HG03571 (cell line): ENCODE measurements at regions not wholly inside any gene's neighbourhood (a gene's known extent, or its start where the extent isn't known, plus 50 kb on each side); places are given as distances from the start of the nearest gene placed in this dataset.

Source experiments
- ATAC-seq: cut with Tn5 transposase; IDR thresholded peaks from one replicate; pipeline ENCODE4 v1.9.1; 2021; ENCODE audit not compliant: unreplicated experiment

- no peak for ATAC-seq
Observed at GRCh38 chr1:234940841-234941240, 187.8 kb downstream of the TOMM20 start.

- no peak for ATAC-seq
Observed at GRCh38 chr1:234938924-234939323, 189.7 kb downstream of the TOMM20 start.

DNA sequence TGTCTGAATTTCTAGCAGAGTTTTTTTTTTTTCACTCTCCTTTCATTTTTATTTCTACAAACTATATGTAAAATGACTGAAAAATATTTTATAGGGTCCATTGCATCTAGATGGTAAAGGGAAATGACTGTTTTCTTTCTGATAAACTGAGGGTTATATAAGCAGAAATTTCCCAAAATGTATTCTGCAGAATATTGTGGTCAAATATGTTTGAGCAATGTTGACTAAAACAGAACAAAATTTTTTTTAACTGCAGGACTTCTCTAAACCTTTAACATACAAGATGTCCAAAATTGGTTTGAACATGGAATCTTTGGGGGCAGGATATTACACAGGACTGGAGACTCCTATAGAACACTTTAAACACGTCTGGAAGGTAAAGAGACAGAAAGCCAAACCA lies 190.5 kb downstream of the TOMM20 start:
- no peak for ATAC-seq

- ATAC-seq, result no peak
Observed at GRCh38 chr1:234936612-234937389, 191.8 kb downstream of the TOMM20 start.

DNA sequence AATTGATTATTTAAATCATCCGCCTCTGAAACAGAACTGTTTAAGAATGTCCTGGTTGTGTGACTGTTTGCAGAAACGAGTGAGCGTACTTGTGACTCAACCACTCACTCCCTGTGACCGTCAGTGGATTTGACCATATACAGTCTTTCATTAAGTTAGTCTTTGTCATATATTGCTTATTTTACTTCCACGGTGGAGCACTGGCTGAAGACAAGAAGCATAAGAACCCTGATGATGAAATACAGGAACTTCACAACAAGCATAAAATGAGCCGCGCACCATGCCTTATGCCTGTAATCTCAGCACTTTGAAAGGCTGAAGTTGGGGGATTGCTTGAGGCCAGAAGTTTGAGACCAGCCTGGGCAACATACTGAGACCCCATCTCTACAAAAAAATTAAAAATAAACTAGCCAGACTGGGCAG lies 194.0 kb downstream of the TOMM20 start:
- ATAC-seq, result no peak

GRCh38 chr1:234933475-234933874 lies 195.2 kb downstream of the TOMM20 start:
- ATAC-seq, result peak; percentile 88

DNA sequence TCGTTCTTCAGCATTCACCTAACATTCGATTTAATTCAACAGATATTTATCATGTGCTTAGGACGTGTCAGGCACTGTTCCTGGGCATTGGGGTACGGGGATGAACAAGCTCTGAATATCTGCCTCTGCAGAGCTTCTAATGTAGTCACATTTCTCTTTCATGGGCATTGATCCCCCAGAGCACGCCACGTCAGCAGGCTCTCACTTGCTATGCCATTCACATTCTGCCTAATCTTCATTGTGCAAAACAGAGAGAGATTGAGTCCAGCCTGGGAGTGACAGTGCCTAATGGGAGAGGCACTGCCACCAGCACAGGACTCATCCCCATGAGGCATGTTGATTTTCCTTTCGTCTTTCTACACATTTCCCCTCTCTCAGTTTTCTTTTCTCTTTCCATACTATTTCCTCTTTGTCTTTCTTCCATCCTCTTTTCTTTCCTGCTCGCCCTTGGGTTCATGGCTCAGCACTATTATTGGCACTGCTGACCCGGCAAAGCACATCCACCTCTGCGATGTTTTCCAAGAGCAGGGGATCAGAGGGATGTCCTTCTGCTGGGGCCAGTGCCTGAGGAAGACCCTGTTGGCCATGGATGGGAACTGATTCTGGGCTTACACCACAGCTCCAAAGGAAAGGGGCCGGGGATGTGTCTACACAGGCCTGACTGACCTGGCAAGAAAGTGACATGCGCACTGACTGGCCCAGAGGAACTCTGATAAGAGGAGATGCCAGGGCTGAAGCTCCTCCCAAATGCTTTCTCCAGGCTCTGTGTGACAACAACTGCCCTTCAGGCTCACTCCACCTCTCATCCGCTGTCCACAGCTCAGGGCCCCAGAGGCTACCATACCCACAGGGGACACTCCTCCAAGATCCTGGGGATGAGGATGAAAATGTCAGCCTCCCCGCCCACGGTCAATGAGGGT lies 195.9 kb downstream of the TOMM20 start:
- ATAC-seq, result peak; percentile 23

DNA sequence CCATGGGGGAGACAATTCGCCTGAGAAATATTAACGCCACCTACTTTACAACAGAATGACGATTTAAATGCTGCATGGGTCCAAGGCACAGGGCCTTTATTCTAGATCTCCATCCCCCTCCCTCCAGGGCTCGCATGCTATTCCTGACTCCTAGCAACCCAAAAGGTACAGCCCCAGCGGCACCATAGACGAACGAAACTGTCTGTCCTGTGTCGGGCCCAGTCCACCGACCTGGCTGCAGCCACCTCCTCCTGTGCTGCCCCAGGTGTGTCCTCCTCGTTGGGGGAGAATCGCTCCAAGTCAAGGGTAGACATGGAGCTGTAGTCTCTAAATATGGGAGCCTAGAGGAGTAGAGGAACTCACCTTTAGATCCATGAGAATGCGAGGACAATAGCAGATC lies 196.5 kb downstream of the TOMM20 start:
- ATAC-seq, result no peak

- no peak for ATAC-seq
Observed at GRCh38 chr1:234931404-234931973, 197.1 kb downstream of the TOMM20 start.

DNA sequence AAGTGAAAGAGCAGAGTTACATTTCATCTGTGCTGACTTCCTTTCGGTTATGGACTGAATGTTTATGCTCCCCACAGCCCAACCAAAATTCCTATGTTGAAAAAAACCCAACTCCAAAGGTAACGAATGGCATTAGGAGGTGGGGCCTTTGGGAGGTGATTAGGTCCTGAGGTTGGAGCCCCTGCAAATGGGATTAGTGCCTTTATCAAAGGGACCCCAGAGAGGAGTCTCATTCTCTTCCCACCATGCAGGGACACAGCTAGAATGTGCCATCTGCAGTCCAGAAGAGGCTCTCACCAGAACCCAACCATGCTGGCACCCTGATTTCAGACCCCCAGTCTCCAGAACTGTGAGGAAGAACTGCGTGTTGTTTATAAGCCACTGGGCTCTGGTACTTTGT lies 199.3 kb downstream of the TOMM20 start:
- no peak for ATAC-seq

- ATAC-seq, result no peak
Observed at GRCh38 chr1:234928642-234929041, 200.0 kb downstream of the TOMM20 start.

DNA sequence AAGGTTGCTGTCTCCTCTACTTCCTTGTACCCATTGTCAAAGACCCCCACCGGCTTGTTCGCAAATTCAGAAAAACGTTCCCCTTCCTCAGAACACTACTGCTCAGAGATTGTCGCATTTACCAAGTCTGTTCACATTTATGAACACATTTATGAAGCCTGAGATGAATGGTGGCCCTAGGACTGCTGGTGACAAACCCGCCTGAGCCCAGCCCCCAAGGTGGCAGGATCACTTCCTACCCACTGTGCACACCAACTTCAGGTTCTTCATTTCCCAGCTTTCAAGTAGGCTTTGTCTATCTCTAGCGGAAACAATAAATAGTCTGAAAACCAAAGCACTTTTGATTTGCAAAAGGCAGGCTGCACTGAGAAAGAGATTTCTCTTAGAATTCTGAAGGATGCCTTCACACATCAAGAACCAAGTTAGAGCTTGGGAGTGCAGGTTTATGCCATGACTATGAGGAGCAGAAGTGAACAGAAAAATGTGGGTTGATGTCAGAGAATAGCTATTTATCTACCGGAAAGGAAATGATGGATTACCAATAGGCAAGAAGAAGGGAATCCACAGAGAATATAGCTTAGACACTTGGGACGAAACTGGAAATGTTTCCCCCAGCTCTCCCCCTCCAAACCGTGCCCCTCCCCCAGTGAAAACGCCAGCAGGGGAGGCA lies 200.5 kb downstream of the TOMM20 start:
- no peak for ATAC-seq

DNA sequence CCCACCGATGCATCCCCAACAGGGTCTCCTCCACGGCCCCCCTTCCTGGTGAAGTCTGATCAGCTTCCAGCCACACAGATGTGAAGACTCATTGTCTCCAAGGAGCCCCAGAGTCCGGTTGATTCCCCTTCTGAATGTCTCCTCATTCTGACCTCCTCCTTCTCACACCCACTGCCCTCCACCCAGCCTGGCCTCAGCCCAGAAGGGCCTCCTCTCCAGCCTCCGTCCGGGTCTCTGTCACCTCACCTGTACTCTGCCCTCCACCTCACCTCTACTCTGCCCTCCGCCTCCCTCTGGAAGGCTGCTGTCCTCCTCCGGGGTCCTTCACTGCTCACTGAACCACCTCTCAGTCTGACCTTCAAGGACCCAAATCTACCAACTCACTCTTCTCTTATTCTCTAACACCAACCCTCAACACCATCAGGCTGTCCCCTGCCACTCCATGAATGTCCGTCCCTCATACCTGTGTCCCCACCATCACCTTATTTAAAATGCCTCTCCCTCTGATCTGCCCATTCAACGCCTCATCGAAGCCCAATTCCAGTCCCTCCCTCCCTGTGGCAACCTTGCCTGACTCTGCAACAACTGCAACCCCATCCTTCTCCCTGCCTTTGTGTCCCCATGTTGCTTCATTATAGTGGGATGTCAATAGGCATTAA lies 201.2 kb downstream of the TOMM20 start:
- ATAC-seq, result no peak

DNA sequence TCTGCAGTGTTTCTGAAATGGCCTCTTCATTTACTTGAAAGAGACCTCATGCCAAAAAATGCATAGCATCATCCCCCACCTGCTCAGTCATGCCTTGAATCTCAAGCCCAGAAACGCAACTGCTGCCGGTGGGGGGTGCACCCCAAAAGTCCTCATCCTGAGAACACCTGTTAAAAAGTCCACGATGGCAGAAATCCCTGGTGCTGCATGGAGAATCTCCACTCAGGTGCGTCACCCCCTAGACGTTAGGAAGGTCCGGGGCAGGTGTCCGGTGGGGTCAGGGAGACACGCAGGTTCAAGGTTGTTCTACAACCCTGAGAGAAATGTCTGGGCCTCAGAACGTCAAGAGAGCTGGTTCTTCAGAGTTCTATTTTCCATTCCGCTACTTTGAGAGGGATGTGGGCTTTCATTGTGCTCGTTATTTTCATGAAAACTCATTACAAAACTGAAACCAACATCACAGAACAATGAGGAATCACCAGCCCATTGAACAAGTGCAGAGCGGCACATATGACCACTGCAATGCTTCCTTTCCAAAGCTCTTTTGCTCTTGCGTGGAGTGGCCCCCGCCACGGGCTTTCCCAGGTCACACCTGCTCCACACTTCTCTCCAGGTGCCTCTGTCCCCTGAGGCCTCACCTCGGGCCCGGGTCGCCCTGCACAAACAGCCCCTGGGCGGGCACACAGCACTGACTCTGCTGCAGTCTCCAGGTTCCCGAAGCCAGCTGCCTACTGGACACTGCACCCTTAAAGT lies 201.9 kb downstream of the TOMM20 start:
- ATAC-seq, result peak; percentile 86

GRCh38 chr1:234926264-234926558 lies 202.4 kb downstream of the TOMM20 start:
- no peak for ATAC-seq

DNA sequence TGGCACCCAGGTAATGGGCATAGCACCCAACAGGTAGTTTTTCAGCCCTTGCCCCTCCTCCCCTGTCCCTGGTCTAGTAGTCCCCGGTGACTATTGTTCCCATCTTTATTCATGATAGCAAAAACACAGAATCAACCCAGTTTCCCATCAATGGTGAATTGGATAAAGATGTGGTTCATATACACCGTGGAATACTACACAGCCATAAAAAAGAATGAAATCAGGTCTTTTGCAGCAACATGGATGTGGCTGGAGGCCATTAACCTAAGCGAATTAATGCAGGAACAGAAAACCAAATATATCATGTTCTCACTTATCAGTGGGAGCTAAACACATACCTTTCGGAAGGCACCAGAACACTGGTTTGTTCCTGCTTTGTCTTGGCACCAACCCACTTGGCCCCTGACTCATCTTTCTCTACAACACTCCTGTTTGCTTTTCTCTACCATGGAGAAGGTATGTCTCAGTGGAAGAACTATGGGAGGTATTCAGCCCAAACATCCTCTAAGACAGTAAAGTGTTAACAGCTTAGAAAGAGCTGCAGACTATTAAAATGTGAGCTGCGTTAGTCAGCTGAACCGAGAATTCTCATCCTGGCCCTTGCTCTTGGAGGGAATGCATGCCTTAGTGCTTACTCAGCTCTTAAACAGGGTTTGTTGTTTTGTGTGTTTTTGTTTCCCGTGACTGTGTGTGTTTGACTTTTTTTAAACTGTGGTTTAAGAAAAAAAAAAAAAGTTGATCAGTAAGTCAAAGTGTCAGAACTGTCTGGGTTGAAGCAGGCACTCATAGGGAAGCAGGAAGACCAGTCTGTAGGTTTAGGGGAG lies 203.0 kb downstream of the TOMM20 start:
- no peak for ATAC-seq

DNA sequence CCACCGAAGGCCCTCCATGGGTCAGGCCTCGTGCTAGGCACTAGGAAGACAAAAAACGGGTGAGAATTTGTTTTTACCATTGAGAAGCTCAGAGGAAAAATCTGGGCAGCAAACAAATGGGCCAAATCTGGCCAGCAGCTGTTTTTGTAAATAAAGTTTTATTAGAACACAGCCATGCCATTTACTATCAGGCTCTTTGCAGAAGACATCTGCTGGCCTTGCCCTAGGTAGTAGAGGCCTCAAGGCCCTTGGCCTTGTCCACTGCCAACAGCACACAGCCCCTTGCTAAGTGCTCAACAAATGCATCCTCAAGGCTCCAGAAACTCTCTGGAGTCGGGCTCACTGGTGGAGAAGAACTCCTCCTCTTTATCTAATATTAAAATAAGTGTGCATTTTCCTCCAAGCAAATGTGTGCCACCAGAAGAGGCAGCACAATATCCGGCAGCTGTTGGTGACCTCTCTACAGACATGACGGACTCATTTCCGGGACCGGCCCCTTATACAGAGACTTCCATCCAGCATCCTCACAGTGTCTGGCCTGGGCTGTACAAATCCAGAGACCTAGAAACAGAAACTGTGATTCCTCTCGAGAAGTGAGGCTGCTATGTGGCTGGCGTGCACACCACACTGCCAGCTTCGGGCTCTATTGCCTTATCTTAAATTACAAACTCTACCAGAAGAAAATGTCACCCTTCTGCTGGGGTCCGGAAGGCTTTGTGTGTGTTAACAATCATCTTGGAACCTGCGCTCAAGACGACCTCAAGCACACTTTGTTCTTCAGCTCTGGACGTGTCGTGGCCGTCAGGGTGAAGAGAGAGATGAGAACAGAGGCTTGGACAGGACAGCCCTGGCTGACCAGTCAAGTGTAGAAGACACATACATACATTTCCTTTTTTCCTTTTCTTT lies 203.9 kb downstream of the TOMM20 start:
- ATAC-seq, result no peak

DNA sequence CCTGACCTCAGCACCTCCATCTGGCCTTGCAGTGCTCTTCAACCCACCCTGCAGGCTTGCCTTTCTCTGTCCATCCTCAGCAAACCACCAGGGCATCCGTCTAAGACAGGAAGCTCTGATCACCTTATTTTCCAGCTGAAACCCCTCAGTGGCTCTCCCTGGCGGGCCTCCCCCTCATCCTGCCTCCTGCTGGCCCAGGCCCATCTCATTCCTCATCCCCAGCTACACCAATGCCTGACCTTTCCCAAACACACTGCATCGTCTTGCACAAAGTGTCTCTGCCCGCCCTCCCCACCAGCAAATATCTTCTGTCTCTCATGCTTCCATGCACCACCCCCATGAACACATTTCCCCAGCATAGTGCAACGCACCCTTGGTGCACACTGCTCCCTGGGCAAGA lies 205.0 kb downstream of the TOMM20 start:
- ATAC-seq, result no peak
